ENCODE measurements at regions not wholly inside any gene's neighbourhood (a gene's known extent, or its start where the extent isn't known, plus 50 kb on each side); places are given as distances from the start of the nearest gene placed in this dataset.
"Not testable (repeated sequence)": the region's sequence is repeated elsewhere in the genome, so short reads cannot be mapped to it uniquely, and the experiment has no call there.

- intact Hi-C loops (cut with DNase I), result no loop called here
- H3K36me3 ChIP-seq, result no peaks in the 10 kb centered on the region
- no peaks in the 10 kb centered on the region for H3K9me3 ChIP-seq
- H3K4me1 ChIP-seq (ENCODE audit: insufficient read depth), result no peaks in the 10 kb centered on the region
- no peaks in the 10 kb centered on the region for H3K27me3 ChIP-seq
- WGBS, 3 donors, result 88 to 93% (median 89%) methylated on average over 2 of the region's 2 CpGs
- no peak overlapping the region for H3K4me3 ChIP-seq
- H3K27ac ChIP-seq, result no peak overlapping the region
- no peak for DNase-seq
- TF ChIP-seq CTCF (IDR thresholded peaks at IDR 0.05) (no peak), EP300 (IDR thresholded peaks at IDR 0.05) (no peak), POLR2A (IDR thresholded peaks at IDR 0.05) (no peak)
These were observed 318.5 kb downstream of the SH2D4B start for GRCh38 chr10:80856186-80856585.

GRCh38 chr10:80859279-80859678, 321.6 kb downstream of the SH2D4B start:
- H3K4me1 ChIP-seq (ENCODE audit: insufficient read depth); H3K9me3 ChIP-seq; H3K36me3 ChIP-seq; H3K4me3 ChIP-seq; H3K27ac ChIP-seq; DNase-seq; intact Hi-C loops (cut with DNase I); H3K27me3 ChIP-seq: not testable (repeated sequence)
- 91 to 95% (median 94%) methylated on average over 17 to 22 of the region's 22 CpGs for WGBS, 3 donors

- Histone ChIP-seq H3K27me3 (no peaks in the 10 kb centered on the region), H3K27ac (no peak overlapping the region), H3K36me3 (no peaks in the 10 kb centered on the region), H3K9me3 (no peaks in the 10 kb centered on the region), H3K4me3 (no peak overlapping the region), H3K4me1 (ENCODE audit: insufficient read depth) (no peaks in the 10 kb centered on the region)
- 32 to 79% (median 54%) methylated on average over 1 of the region's 1 CpG for WGBS, 3 donors
- no peak for DNase-seq
- no peak for TF ChIP-seq EP300 (IDR thresholded peaks at IDR 0.05)
- TF ChIP-seq POLR2A (IDR thresholded peaks at IDR 0.05), result no peak
- no peak for TF ChIP-seq CTCF (IDR thresholded peaks at IDR 0.05)
- intact Hi-C loops (cut with DNase I), result no loop called here
These were observed 323.0 kb downstream of the SH2D4B start for GRCh38 chr10:80860719-80861118.

GRCh38 chr10:80861882-80862281, 324.2 kb downstream of the SH2D4B start:
- intact Hi-C loops (cut with DNase I), result no loop called here
- no peak for DNase-seq

GRCh38 chr10:80870282-80870681, 332.6 kb downstream of the SH2D4B start:
- 83 to 88% (median 85%) methylated on average over 1 of the region's 1 CpG for WGBS, 3 donors
- intact Hi-C loops (cut with DNase I), result no loop called here

More at GRCh38 chr10:80861882-80862281, 324.2 kb downstream of the SH2D4B start:
- Histone ChIP-seq H3K27ac (no peak overlapping the region), H3K27me3 (no peaks in the 10 kb centered on the region), H3K4me3 (no peak overlapping the region), H3K9me3 (no peaks in the 10 kb centered on the region), H3K4me1 (ENCODE audit: insufficient read depth) (no peaks in the 10 kb centered on the region), H3K36me3 (no peaks in the 10 kb centered on the region)
- no peak for TF ChIP-seq POLR2A (IDR thresholded peaks at IDR 0.05)
- no peak for TF ChIP-seq CTCF (IDR thresholded peaks at IDR 0.05)
- no peak for TF ChIP-seq EP300 (IDR thresholded peaks at IDR 0.05)

More at GRCh38 chr10:80870282-80870681, 332.6 kb downstream of the SH2D4B start:
- TF ChIP-seq CTCF (IDR thresholded peaks at IDR 0.05) (no peak), EP300 (IDR thresholded peaks at IDR 0.05) (no peak), POLR2A (IDR thresholded peaks at IDR 0.05) (no peak)
- H3K27ac ChIP-seq, result no peak overlapping the region
- no peaks in the 10 kb centered on the region for H3K27me3 ChIP-seq
- H3K4me3 ChIP-seq, result no peak overlapping the region
- H3K9me3 ChIP-seq, result no peaks in the 10 kb centered on the region
- H3K36me3 ChIP-seq, result no peaks in the 10 kb centered on the region
- H3K4me1 ChIP-seq (ENCODE audit: insufficient read depth), result no peaks in the 10 kb centered on the region
- DNase-seq, result no peak
